NCI-H1092 treated with DMSO at 0.1 percent for 48 hours (cell line): ENCODE measurements at regions not wholly inside any gene's neighbourhood (a gene's known extent, or its start where the extent isn't known, plus 50 kb on each side); places are given as distances from the start of the nearest gene placed in this dataset.
"Not testable (repeated sequence)": the region's sequence is repeated elsewhere in the genome, so short reads cannot be mapped to it uniquely, and the experiment has no call there.

ENCODE experiments used
- DNase-seq: peaks from one replicate; lab custom pipeline; 2025; lab: John Stamatoyannopoulos, UW

- DNase-seq: no peak
Measured at GRCh38 chr10:62658516-62658915, 146.0 kb upstream of the ADO start.

GRCh38 chr10:62661143-62661542 lies 143.4 kb upstream of the ADO start:
- DNase-seq: no peak

- DNase-seq: no peak
Measured at GRCh38 chr10:62662486-62662885, 142.0 kb upstream of the ADO start.

GRCh38 chr10:62665771-62666170 lies 138.7 kb upstream of the ADO start:
- DNase-seq: no peak

GRCh38 chr10:62666275-62666674 lies 138.2 kb upstream of the ADO start:
- DNase-seq: no peak

- DNase-seq: no peak
Measured at GRCh38 chr10:62669341-62669740, 135.2 kb upstream of the ADO start.

- no peak for DNase-seq
Measured at GRCh38 chr10:62671104-62671503, 133.4 kb upstream of the ADO start.

- DNase-seq: no peak
Measured at GRCh38 chr10:62681211-62681940, 123.1 kb upstream of the ADO start.

GRCh38 chr10:62684911-62685310 lies 119.6 kb upstream of the ADO start:
- DNase-seq: no peak

- DNase-seq: no peak
Measured at GRCh38 chr10:62687230-62687748, 117.2 kb upstream of the ADO start.

- no peak for DNase-seq
Measured at GRCh38 chr10:62688971-62689700, 115.4 kb upstream of the ADO start.

GRCh38 chr10:62689712-62690111 lies 114.8 kb upstream of the ADO start:
- DNase-seq: no peak

- no peak for DNase-seq
Measured at GRCh38 chr10:62690703-62691102, 113.8 kb upstream of the ADO start.

GRCh38 chr10:62691336-62691735 lies 113.2 kb upstream of the ADO start:
- no peak for DNase-seq

- no peak for DNase-seq
Measured at GRCh38 chr10:62692085-62692484, 112.4 kb upstream of the ADO start.

- DNase-seq: no peak
Measured at GRCh38 chr10:62693306-62693705, 111.2 kb upstream of the ADO start.

- DNase-seq: no peak
Measured at GRCh38 chr10:62694537-62695126, 109.9 kb upstream of the ADO start.

GRCh38 chr10:62696798-62697197 lies 107.7 kb upstream of the ADO start:
- no peak for DNase-seq

- no peak for DNase-seq
Measured at GRCh38 chr10:62699148-62699547, 105.4 kb upstream of the ADO start.

- DNase-seq: not testable (repeated sequence)
Measured at GRCh38 chr10:62704121-62704520, 100.4 kb upstream of the ADO start.

GRCh38 chr10:62705789-62706188 lies 98.7 kb upstream of the ADO start:
- DNase-seq: no peak

- no peak for DNase-seq
Measured at GRCh38 chr10:62707810-62708209, 96.7 kb upstream of the ADO start.

GRCh38 chr10:62708569-62708968 lies 96.0 kb upstream of the ADO start:
- DNase-seq: no peak
